B cell (primary cell): ENCODE measurements at regions not wholly inside any gene's neighbourhood (a gene's known extent, or its start where the extent isn't known, plus 50 kb on each side); places are given as distances from the start of the nearest gene placed in this dataset.

ENCODE experiments used
- ATAC-seq: fragments of 200-7000 bp; cut with Tn5 transposase; one replicate; pipeline ENCODE4 v1.10.0; 2021; ENCODE audit warnings: low read depth, mild to moderate bottlenecking, moderate number of reproducible peaks, moderate library complexity
- CTCF ChIA-PET: fragments of 350-600 bp; sonication (Branson Sonifier 250); formaldehyde crosslinking; loops from one replicate; lab custom pipeline; 2021; ENCODE audit warnings: antibody characterized with exemption, inconsistent platforms; lab: Charles Lee
- POLR2A ChIA-PET: fragments of 350-600 bp; sonication (Branson Sonifier 250); formaldehyde crosslinking; loops from one replicate; lab custom pipeline; 2021; ENCODE audit warnings: antibody characterized with exemption; lab: Charles Lee
- DNase-seq: peaks from one replicate; pipeline ENCODE4 v3.0.0; 2013
- H2AFZ ChIP-seq: 2 replicates; pipeline ENCODE4 v1.6.1; 2012; ENCODE audit warnings: mild to moderate bottlenecking, low read depth, low read length; ENCODE audit not compliant: insufficient read depth, poor library complexity, severe bottlenecking
- H3K27ac ChIP-seq, 2 donors: 1 replicate in 1 of 2; 2 replicates in 1 of 2; pipeline ENCODE4 v1.5.1; 2012 to 2013; ENCODE audit warnings: low read length in 2 of 2, mild to moderate bottlenecking in 2 of 2, moderate library complexity in 1 of 2
- H3K27me3 ChIP-seq, 4 experiments: fragments of 200-600 bp in 1 of 4; sonication (generic) in 1 of 4; replicated peaks in 1 of 4; 1 replicate in 2 of 4; 2 replicates in 2 of 4; pipeline versions ENCODE4 v1.6.1 to v1.7.0; 2013 to 2016; ENCODE audit warnings: low read length in 3 of 4, mild to moderate bottlenecking in 2 of 4, mixed read lengths in 1 of 4, moderate library complexity in 1 of 4; ENCODE audit not compliant: insufficient read depth in 4 of 4, control insufficient read depth in 3 of 4; ENCODE audit errors: control extremely low read depth in 1 of 4
- H3K36me3 ChIP-seq, 2 experiments: replicated peaks in 1 of 2; 1 replicate in 1 of 2; 2 replicates in 1 of 2; pipeline versions ENCODE4 v1.6.1 to v1.7.1; 2013; ENCODE audit warnings: low read length in 1 of 2; ENCODE audit not compliant: insufficient read depth in 2 of 2, control insufficient read depth in 1 of 2; ENCODE audit errors: control extremely low read depth in 1 of 2, extremely low read depth in 1 of 2
- H3K4me1 ChIP-seq, 2 donors: fragments of 200-600 bp in 1 of 2; sonication (generic) in 1 of 2; 1 replicate in 1 of 2; 2 replicates in 1 of 2; pipeline versions ENCODE4 v1.5.1 to v1.6.1; 2013 to 2017; ENCODE audit warnings: low read length in 2 of 2; ENCODE audit not compliant: control insufficient read depth in 2 of 2, insufficient read depth in 2 of 2
- H3K4me2 ChIP-seq: replicated peaks from 2 replicates; pipeline ENCODE3; 2012; ENCODE audit warnings: mild to moderate bottlenecking, low read depth, low read length; ENCODE audit not compliant: poor library complexity, severe bottlenecking
- H3K4me3 ChIP-seq, 5 experiments: fragments of 200-600 bp in 1 of 5; sonication (generic) in 1 of 5; 1 replicate in 3 of 5; 2 replicates in 2 of 5; pipeline versions ENCODE4 v1.5.1 to v1.7.0; 2011 to 2016; ENCODE audit warnings: low read length in 4 of 5, mild to moderate bottlenecking in 4 of 5, low read depth in 2 of 5, control low read depth in 1 of 5, moderate library complexity in 1 of 5; ENCODE audit not compliant: insufficient read depth in 1 of 5; ENCODE audit errors: control extremely low read depth in 1 of 5, extremely low read depth in 1 of 5
- H3K79me2 ChIP-seq: fragments of 200-600 bp; sonication (generic); one replicate; pipeline ENCODE4 v1.6.0; 2016; ENCODE audit warnings: low read length; ENCODE audit not compliant: control insufficient read depth, insufficient read depth
- H3K9ac ChIP-seq: fragments of 200-600 bp; sonication (generic); 2 replicates; pipeline ENCODE4 v1.6.1; 2017; ENCODE audit warnings: mild to moderate bottlenecking, low read length, moderate library complexity
- H3K9me3 ChIP-seq, 3 donors: one replicate each; pipeline versions ENCODE4 v1.6.1 to v1.7.1; 2013; ENCODE audit warnings: low read length in 2 of 3; ENCODE audit not compliant: control insufficient read depth in 2 of 3, insufficient read depth in 1 of 3; ENCODE audit errors: control extremely low read depth in 1 of 3
- H4K20me1 ChIP-seq: 2 replicates; pipeline ENCODE4 v1.6.0; 2012; ENCODE audit warnings: mild to moderate bottlenecking, low read length; ENCODE audit not compliant: insufficient read depth, control insufficient read depth, poor library complexity, severe bottlenecking
- H3K27ac Mint-ChIP-seq: one replicate; pipeline ENCODE4 v1.8.0; 2021; ENCODE audit warnings: mixed read lengths
- H3K27me3 Mint-ChIP-seq: one replicate; pipeline ENCODE4 v1.8.0; 2021; ENCODE audit warnings: mixed read lengths
- H3K4me1 Mint-ChIP-seq: one replicate; pipeline ENCODE4 v1.8.0; 2021; ENCODE audit warnings: mixed read lengths
- H3K4me3 Mint-ChIP-seq: one replicate; pipeline ENCODE4 v1.8.0; 2021; ENCODE audit warnings: mixed read lengths
- H3K9me3 Mint-ChIP-seq: one replicate; pipeline ENCODE4 v1.8.0; 2022; ENCODE audit warnings: mixed read lengths; ENCODE audit not compliant: insufficient read depth
- CTCF ChIP-seq: fragments of 200-600 bp; IDR thresholded peaks from one replicate; pipeline ENCODE4 v1.8.0; 2022; ENCODE audit warnings: antibody characterized with exemption, mild to moderate bottlenecking
- EZH2 ChIP-seq: IDR thresholded peaks from 2 replicates; pipeline ENCODE4 v1.6.1; 2012; ENCODE audit warnings: borderline replicate concordance, low read depth, mild to moderate bottlenecking, moderate library complexity, low read length; ENCODE audit not compliant: insufficient read depth, poor library complexity, severe bottlenecking
- WGBS: methylation state at CpG from one replicate; pipeline ENCODE4 v1.1.5; 2013; ENCODE audit warnings: missing lambda C conversion rate; ENCODE audit not compliant: insufficient coverage; 5-methylcytosine and 5-hydroxymethylcytosine counted together
- intact Hi-C: fragments of 100-400 bp; cut with micrococcal nuclease; formaldehyde crosslinking; loops from one replicate; pipeline ENCODE4 v1.10.0; 2022

GRCh38 chr17:77332034-77332971, 191.5 kb downstream of the SEC14L1 start:
- CTCF ChIA-PET = interaction anchor here (0.6 to 9.4 kb wide), 39 partner anchors 8 to 681 kb away, joined by 3 to 169 read pairs (median 4); no protein-coding TSS in a partner anchor
- Histone ChIP-seq H2AFZ (peak overlapping the region; percentile 26), H4K20me1 (no peaks in the 10 kb centered on the region), H3K27ac (peak overlapping the region; percentile 67 to 77), H3K27me3 (no peaks in the 10 kb centered on the region), H3K4me2 (peak overlapping the region; percentile 96), H3K9ac (peak overlapping the region; percentile 59), H3K4me1 (peaks cover 33 to 57% of the 10 kb centered on the region in 2 donors), H3K4me3 (peak overlapping the region in 4 of 5 experiments; percentile 21 to 65 (median 36)), H3K36me3 (no peaks in the 10 kb centered on the region), H3K79me2 (peaks cover 8% of the 10 kb centered on the region), H3K9me3 (peaks cover 0 to 3% (median 0%) of the 10 kb centered on the region in 3 donors)
- H3K4me1 Mint-ChIP-seq = peaks cover 48% of the 10 kb centered on the region
- POLR2A ChIA-PET = interaction anchor here (0.7 to 3.4 kb wide), 12 partner anchors 11 to 626 kb away, joined by 3 to 12 read pairs (median 6); partner anchors contain the start of gene TNRC6C
- 13% methylated on average over 9 of the region's 13 CpGs for WGBS
- no peaks in the 10 kb centered on the region for H3K9me3 Mint-ChIP-seq
- TF ChIP-seq CTCF (no peak), EZH2 (no peak)
- intact Hi-C loops = loop anchor here (5.0 kb wide), 2 partner anchors 50 to 535 kb away; no protein-coding TSS in a partner anchor
- DNase-seq = peak; percentile 65
- peak overlapping the region; percentile 85 for H3K27ac Mint-ChIP-seq
- no peaks in the 10 kb centered on the region for H3K27me3 Mint-ChIP-seq
- ATAC-seq = peak; percentile 35
- peak overlapping the region; percentile 82 for H3K4me3 Mint-ChIP-seq
